ENCODE measurements at regions not wholly inside any gene's neighbourhood (a gene's known extent, or its start where the extent isn't known, plus 50 kb on each side); places are given as distances from the start of the nearest gene placed in this dataset.
"Not testable (repeated sequence)": the region's sequence is repeated elsewhere in the genome, so short reads cannot be mapped to it uniquely, and the experiment has no call there.

GRCh38 chr21:8998946-8999681, 1522.3 kb upstream of the TPTE start:
- Histone ChIP-seq H3K9ac (ENCODE audit: insufficient read depth, low read length) (no peak overlapping the region), H4K20me1 (ENCODE audit: control insufficient read depth, extremely low read depth, insufficient read depth, low read length) (no peaks in the 10 kb centered on the region), H2AFZ (ENCODE audit: low read length) (no peak overlapping the region), H3K79me2 (ENCODE audit: control insufficient read depth, insufficient read depth, low read length) (no peaks in the 10 kb centered on the region), H3K4me1 (ENCODE audit: control insufficient read depth, extremely low read depth, insufficient read depth, low read length) (no peaks in the 10 kb centered on the region), H3K36me3 (ENCODE audit: control insufficient read depth, insufficient read depth, low read length) (no peaks in the 10 kb centered on the region), H3K4me2 (ENCODE audit: extremely low read depth, insufficient read depth, low read length) (no peak overlapping the region), H3K9me3 (ENCODE audit: control insufficient read depth, insufficient read depth, low read depth, low read length) (peaks cover 2% of the 10 kb centered on the region), H3K4me3 (replicated peaks in 1 of 4; ENCODE audit: control extremely low read depth in 1 of 4, insufficient read depth in 1 of 4, low read depth in 3 of 4, low read length in 4 of 4) (no peak overlapping the region), H3K27ac (ENCODE audit: insufficient read depth, low read length) (no peak overlapping the region), H3K27me3 (ENCODE audit: control insufficient read depth, insufficient read depth, low read length) (no peaks in the 10 kb centered on the region)
- TF ChIP-seq, protein P1, sequence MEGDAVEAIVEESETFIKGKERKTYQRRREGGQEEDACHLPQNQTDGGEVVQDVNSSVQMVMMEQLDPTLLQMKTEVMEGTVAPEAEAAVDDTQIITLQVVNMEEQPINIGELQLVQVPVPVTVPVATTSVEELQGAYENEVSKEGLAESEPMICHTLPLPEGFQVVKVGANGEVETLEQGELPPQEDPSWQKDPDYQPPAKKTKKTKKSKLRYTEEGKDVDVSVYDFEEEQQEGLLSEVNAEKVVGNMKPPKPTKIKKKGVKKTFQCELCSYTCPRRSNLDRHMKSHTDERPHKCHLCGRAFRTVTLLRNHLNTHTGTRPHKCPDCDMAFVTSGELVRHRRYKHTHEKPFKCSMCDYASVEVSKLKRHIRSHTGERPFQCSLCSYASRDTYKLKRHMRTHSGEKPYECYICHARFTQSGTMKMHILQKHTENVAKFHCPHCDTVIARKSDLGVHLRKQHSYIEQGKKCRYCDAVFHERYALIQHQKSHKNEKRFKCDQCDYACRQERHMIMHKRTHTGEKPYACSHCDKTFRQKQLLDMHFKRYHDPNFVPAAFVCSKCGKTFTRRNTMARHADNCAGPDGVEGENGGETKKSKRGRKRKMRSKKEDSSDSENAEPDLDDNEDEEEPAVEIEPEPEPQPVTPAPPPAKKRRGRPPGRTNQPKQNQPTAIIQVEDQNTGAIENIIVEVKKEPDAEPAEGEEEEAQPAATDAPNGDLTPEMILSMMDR (conservative IDR thresholded peaks at IDR 0.05 in 1 of 2, IDR thresholded peaks at IDR 0.05 in 1 of 2; ENCODE audit: low read depth in 1 of 2, low read length in 2 of 2), result no peak
- TF ChIP-seq EZH2 (IDR thresholded peaks at IDR 0.05; ENCODE audit: low read length, missing control alignments), result no peak
- no peak for DNase-seq (ENCODE audit: low read depth in 2 of 2)

DNA sequence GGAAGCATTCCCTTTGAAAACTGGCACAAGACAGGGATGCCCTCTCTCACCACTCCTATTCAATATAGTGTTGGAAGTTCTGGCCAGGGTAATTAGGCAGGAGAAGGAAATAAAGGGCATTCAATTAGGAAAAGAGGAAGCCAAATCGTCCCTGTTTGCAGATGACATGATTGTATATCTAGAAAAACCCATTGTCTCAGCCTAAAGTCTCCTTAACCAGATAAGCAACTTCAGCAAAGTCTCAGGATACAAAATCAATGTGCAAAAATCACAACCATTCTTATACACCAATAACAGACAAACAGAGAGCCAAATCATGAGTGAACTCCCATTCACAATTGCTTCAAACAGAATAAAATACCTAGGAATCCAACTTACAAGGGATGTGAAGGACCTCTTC, 1521.3 kb upstream of the TPTE start:
- not testable (repeated sequence) for H2AFZ ChIP-seq (ENCODE audit: low read length); H3K9ac ChIP-seq (ENCODE audit: insufficient read depth, low read length); H3K79me2 ChIP-seq (ENCODE audit: control insufficient read depth, insufficient read depth, low read length); H4K20me1 ChIP-seq (ENCODE audit: control insufficient read depth, extremely low read depth, insufficient read depth, low read length); H3K4me2 ChIP-seq (ENCODE audit: extremely low read depth, insufficient read depth, low read length); H3K9me3 ChIP-seq (ENCODE audit: control insufficient read depth, insufficient read depth, low read depth, low read length); H3K27me3 ChIP-seq (ENCODE audit: control insufficient read depth, insufficient read depth, low read length); H3K4me3 ChIP-seq (replicated peaks in 1 of 4; ENCODE audit: control extremely low read depth in 1 of 4, insufficient read depth in 1 of 4, low read depth in 3 of 4, low read length in 4 of 4); H3K36me3 ChIP-seq (ENCODE audit: control insufficient read depth, insufficient read depth, low read length); H3K27ac ChIP-seq (ENCODE audit: insufficient read depth, low read length); DNase-seq (ENCODE audit: low read depth in 2 of 2); H3K4me1 ChIP-seq (ENCODE audit: control insufficient read depth, extremely low read depth, insufficient read depth, low read length)

- not testable (repeated sequence) for H3K36me3 ChIP-seq (ENCODE audit: control insufficient read depth, insufficient read depth, low read length); H3K4me1 ChIP-seq (ENCODE audit: control insufficient read depth, extremely low read depth, insufficient read depth, low read length); H3K79me2 ChIP-seq (ENCODE audit: control insufficient read depth, insufficient read depth, low read length); DNase-seq (ENCODE audit: low read depth in 2 of 2); H3K27ac ChIP-seq (ENCODE audit: insufficient read depth, low read length); H3K4me2 ChIP-seq (ENCODE audit: extremely low read depth, insufficient read depth, low read length); H3K27me3 ChIP-seq (ENCODE audit: control insufficient read depth, insufficient read depth, low read length); H3K9me3 ChIP-seq (ENCODE audit: control insufficient read depth, insufficient read depth, low read depth, low read length); H3K4me3 ChIP-seq (replicated peaks in 1 of 4; ENCODE audit: control extremely low read depth in 1 of 4, insufficient read depth in 1 of 4, low read depth in 3 of 4, low read length in 4 of 4); H2AFZ ChIP-seq (ENCODE audit: low read length); H4K20me1 ChIP-seq (ENCODE audit: control insufficient read depth, extremely low read depth, insufficient read depth, low read length); H3K9ac ChIP-seq (ENCODE audit: insufficient read depth, low read length)
These were observed 1520.7 kb upstream of the TPTE start for GRCh38 chr21:9000671-9001070.

DNA sequence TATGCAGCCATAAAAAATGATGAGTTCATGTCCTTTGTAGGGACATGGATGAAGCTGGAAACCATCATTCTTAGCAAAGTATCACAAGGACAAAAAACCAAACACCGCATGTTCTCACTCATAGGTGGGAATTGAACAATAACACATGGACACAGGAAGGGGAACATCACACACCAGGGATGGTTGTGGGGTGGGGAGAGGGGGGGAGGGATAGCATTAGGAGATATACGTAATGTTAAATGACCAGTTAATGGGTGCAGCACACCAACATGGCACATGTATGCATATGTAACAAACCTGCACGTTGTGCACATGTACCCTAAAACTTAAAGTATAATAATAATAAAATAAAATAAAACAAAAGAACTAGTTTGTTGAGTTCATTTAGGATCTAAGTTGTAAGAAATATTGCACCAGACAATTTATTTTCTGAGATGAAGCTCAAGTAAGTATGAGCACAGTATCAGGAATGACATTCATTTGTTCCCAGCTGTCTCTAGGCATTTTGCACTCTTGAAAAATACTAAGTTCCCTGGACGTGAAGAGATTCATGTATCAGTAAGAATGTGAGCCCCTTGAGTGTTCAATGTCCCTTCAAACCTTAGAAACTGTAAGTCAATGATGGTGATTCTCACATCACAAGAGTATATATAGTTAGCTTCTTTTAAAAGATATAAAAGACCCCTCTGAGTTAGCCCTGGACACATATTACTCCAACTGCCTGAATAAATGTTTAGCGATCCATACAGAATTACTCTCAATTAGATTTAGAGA, 1519.3 kb upstream of the TPTE start:
- H3K27ac ChIP-seq (ENCODE audit: insufficient read depth, low read length); H3K36me3 ChIP-seq (ENCODE audit: control insufficient read depth, insufficient read depth, low read length); H3K9ac ChIP-seq (ENCODE audit: insufficient read depth, low read length); H2AFZ ChIP-seq (ENCODE audit: low read length); H3K79me2 ChIP-seq (ENCODE audit: control insufficient read depth, insufficient read depth, low read length); DNase-seq (ENCODE audit: low read depth in 2 of 2); H3K4me3 ChIP-seq (replicated peaks in 1 of 4; ENCODE audit: control extremely low read depth in 1 of 4, insufficient read depth in 1 of 4, low read depth in 3 of 4, low read length in 4 of 4); H3K27me3 ChIP-seq (ENCODE audit: control insufficient read depth, insufficient read depth, low read length); H3K4me2 ChIP-seq (ENCODE audit: extremely low read depth, insufficient read depth, low read length); H3K4me1 ChIP-seq (ENCODE audit: control insufficient read depth, extremely low read depth, insufficient read depth, low read length); H3K9me3 ChIP-seq (ENCODE audit: control insufficient read depth, insufficient read depth, low read depth, low read length); H4K20me1 ChIP-seq (ENCODE audit: control insufficient read depth, extremely low read depth, insufficient read depth, low read length): not testable (repeated sequence)

GRCh38 chr21:9003909-9004814, 1517.2 kb upstream of the TPTE start:
- H3K4me2 ChIP-seq (ENCODE audit: extremely low read depth, insufficient read depth, low read length); H3K4me1 ChIP-seq (ENCODE audit: control insufficient read depth, extremely low read depth, insufficient read depth, low read length); DNase-seq (ENCODE audit: low read depth in 2 of 2); H3K27ac ChIP-seq (ENCODE audit: insufficient read depth, low read length); H3K27me3 ChIP-seq (ENCODE audit: control insufficient read depth, insufficient read depth, low read length); H3K9me3 ChIP-seq (ENCODE audit: control insufficient read depth, insufficient read depth, low read depth, low read length); H4K20me1 ChIP-seq (ENCODE audit: control insufficient read depth, extremely low read depth, insufficient read depth, low read length); H3K9ac ChIP-seq (ENCODE audit: insufficient read depth, low read length); H2AFZ ChIP-seq (ENCODE audit: low read length); H3K4me3 ChIP-seq (replicated peaks in 1 of 4; ENCODE audit: control extremely low read depth in 1 of 4, insufficient read depth in 1 of 4, low read depth in 3 of 4, low read length in 4 of 4); H3K36me3 ChIP-seq (ENCODE audit: control insufficient read depth, insufficient read depth, low read length); H3K79me2 ChIP-seq (ENCODE audit: control insufficient read depth, insufficient read depth, low read length): not testable (repeated sequence)
